Fibroblast of pulmonary artery (primary cell): ENCODE measurements at regions not wholly inside any gene's neighbourhood (a gene's known extent, or its start where the extent isn't known, plus 50 kb on each side); places are given as distances from the start of the nearest gene placed in this dataset.
"Not testable (repeated sequence)": the region's sequence is repeated elsewhere in the genome, so short reads cannot be mapped to it uniquely, and the experiment has no call there.

Experiments used
- DNase-seq: peaks from one replicate; pipeline ENCODE4 v3.0.0-alpha.2; 2010; ENCODE audit warnings: low read depth
- H3K4me3 ChIP-seq: replicated peaks from 2 replicates; pipeline ENCODE4 v1.5.1; 2011; ENCODE audit warnings: low read depth, mild to moderate bottlenecking, control low read depth, low read length, moderate library complexity
- TF ChIP-seq, protein P1 (sequence below): IDR thresholded peaks from 2 replicates; pipeline ENCODE4 v1.5.1; 2011; ENCODE audit warnings: mild to moderate bottlenecking, control low read depth, low read length, inconsistent platforms; ENCODE audit errors: missing control alignments

- no peak for DNase-seq
- TF ChIP-seq, protein P1, sequence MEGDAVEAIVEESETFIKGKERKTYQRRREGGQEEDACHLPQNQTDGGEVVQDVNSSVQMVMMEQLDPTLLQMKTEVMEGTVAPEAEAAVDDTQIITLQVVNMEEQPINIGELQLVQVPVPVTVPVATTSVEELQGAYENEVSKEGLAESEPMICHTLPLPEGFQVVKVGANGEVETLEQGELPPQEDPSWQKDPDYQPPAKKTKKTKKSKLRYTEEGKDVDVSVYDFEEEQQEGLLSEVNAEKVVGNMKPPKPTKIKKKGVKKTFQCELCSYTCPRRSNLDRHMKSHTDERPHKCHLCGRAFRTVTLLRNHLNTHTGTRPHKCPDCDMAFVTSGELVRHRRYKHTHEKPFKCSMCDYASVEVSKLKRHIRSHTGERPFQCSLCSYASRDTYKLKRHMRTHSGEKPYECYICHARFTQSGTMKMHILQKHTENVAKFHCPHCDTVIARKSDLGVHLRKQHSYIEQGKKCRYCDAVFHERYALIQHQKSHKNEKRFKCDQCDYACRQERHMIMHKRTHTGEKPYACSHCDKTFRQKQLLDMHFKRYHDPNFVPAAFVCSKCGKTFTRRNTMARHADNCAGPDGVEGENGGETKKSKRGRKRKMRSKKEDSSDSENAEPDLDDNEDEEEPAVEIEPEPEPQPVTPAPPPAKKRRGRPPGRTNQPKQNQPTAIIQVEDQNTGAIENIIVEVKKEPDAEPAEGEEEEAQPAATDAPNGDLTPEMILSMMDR, result no peak
- H3K4me3 ChIP-seq, result no peak overlapping the region
Observed at GRCh38 chr20:7174554-7174953, 407.1 kb downstream of the BMP2 start.

GRCh38 chr20:7175827-7176226 is 408.3 kb downstream of the BMP2 start:
- DNase-seq, H3K4me3 ChIP-seq: not testable (repeated sequence)

DNA sequence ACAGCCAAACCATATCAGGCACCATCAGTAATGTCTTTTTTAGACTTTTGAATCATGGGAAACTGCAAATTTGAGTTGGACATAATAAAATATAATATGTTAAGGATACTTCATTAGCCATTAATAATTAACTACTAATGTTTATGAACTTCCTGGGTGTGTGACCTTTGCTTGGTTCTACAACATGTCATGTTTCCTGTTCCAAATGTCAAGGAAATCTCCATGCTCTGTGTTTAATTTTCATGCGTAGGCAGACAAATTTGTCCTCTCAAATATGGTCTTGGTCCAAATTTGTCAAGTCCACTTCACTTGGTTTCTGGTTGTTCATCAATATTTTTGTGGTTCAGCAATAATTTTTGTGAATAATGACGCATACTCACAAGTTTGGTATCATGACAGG is 410.5 kb downstream of the BMP2 start:
- TF ChIP-seq, protein P1, result no peak
- no peak overlapping the region for H3K4me3 ChIP-seq
- no peak for DNase-seq

DNA sequence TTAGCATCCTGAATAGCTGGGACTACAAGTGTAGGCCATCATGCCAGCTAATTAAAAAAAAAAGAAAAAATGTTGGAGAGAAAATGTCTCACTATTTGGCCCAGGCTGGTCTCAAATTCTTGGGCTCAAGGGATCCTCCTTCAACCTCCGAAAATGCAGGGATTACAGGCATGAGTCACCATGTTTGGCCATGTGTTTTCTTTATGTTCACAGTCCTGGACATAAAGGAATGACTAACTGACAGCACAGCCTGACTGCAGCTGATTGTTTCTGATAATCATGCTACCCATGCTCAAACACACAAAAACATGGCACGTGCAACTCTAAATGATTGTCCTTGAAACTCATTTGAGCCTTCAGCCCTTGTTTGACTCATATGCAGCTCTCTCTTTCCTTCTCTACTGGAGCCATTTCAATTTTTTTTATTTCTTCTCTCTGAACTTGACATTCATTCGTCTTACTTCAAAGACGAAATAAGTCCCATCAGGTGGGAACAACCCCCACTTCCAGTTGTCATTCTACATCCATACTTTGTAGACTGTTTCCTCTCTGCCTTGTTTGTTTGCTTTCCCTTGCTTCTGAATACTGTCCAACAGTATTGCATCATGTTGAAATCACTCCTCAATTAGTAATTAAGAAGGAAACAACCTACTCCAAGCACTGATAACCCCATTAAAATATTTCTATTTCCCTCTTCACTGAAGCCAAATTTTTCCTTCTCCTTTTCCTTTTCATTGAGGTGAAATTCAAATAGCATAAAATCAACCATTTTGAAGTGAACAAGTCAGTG is 413.0 kb downstream of the BMP2 start:
- TF ChIP-seq, protein P1, result no peak
- H3K4me3 ChIP-seq, result no peak overlapping the region
- DNase-seq, result peak; percentile 52

DNA sequence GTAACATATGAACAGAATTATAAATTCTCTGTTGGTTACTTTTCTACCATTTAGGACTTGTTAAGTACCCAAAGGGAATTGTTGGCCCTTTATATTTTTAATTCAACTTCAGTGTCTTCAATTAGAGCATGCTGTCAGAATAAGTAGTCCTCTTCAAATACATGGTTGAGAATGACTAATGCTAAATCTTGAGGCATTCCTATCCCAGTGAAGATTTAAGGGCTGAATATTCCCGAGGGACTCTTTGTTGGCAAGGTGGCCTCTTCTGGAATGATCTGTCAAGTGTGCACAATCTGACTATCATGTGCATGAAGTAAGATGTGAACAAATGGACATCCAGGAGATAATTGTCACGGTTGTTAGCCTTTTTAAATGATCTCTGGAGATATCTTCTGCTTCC is 421.7 kb downstream of the BMP2 start:
- H3K4me3 ChIP-seq, result no peak overlapping the region
- no peak for DNase-seq
- TF ChIP-seq, protein P1, result no peak

- no peak for DNase-seq
- TF ChIP-seq, protein P1, result no peak
- no peak overlapping the region for H3K4me3 ChIP-seq
Observed at GRCh38 chr20:7193681-7194080, 426.2 kb downstream of the BMP2 start.

- TF ChIP-seq, protein P1, result no peak
- DNase-seq, result peak; percentile 87
- H3K4me3 ChIP-seq, result no peak overlapping the region
Observed at GRCh38 chr20:7195704-7196103, 428.2 kb downstream of the BMP2 start.
